GM13976 (cell line): ENCODE measurements at regions not wholly inside any gene's neighbourhood (a gene's known extent, or its start where the extent isn't known, plus 50 kb on each side); places are given as distances from the start of the nearest gene placed in this dataset.

Experiments used
- DNase-seq: peaks from one replicate; pipeline ENCODE4 v3.0.0; 2012; ENCODE audit warnings: low spot score
- CTCF ChIP-seq: IDR thresholded peaks from 2 replicates; pipeline ENCODE4 v1.5.1; 2012; ENCODE audit warnings: borderline replicate concordance, mild to moderate bottlenecking; ENCODE audit not compliant: insufficient read depth; ENCODE audit errors: extremely low read depth, missing control alignments, control extremely low read depth
- in situ Hi-C: fragments of 300-500 bp; cut with MboI; formaldehyde crosslinking; loops from one replicate; pipeline ENCODE4 v1.12.0; 2022; ENCODE audit warnings: low sequenced_read_pairs, mixed read lengths, inconsistent platforms; ENCODE audit not compliant: unreplicated experiment

GRCh38 chr12:92504594-92504981, 198.2 kb upstream of the PLEKHG7 start:
- TF ChIP-seq CTCF: no peak
- no peak for DNase-seq
- in situ Hi-C loops: loop anchor here (10.0 kb wide), 1 partner anchor 60 kb away; no protein-coding TSS in a partner anchor

GRCh38 chr12:92503971-92504593, 198.7 kb upstream of the PLEKHG7 start:
- in situ Hi-C loops: loop anchor here (10.0 kb wide), 1 partner anchor 61 kb away; no protein-coding TSS in a partner anchor
- no peak for DNase-seq
- TF ChIP-seq CTCF: no peak

- no peak for TF ChIP-seq CTCF
- in situ Hi-C loops: loop anchor here (10.0 kb wide), 1 partner anchor 62 kb away; no protein-coding TSS in a partner anchor
- DNase-seq: peak; percentile 35
These were observed 199.5 kb upstream of the PLEKHG7 start for GRCh38 chr12:92503029-92503931.

GRCh38 chr12:92502417-92503028, 200.3 kb upstream of the PLEKHG7 start:
- peak; percentile 19 for TF ChIP-seq CTCF
- in situ Hi-C loops: loop anchor here (10.0 kb wide), 1 partner anchor 62 kb away; no protein-coding TSS in a partner anchor
- peak; percentile 12 for DNase-seq

GRCh38 chr12:92496790-92497189, 206.0 kb upstream of the PLEKHG7 start:
- in situ Hi-C loops: no loop called here
- TF ChIP-seq CTCF: no peak
- DNase-seq: no peak

GRCh38 chr12:92495108-92495507, 207.7 kb upstream of the PLEKHG7 start:
- no peak for TF ChIP-seq CTCF
- DNase-seq: no peak
- in situ Hi-C loops: no loop called here
